ENCODE measurements at regions not wholly inside any gene's neighbourhood (a gene's known extent, or its start where the extent isn't known, plus 50 kb on each side); places are given as distances from the start of the nearest gene placed in this dataset.

GRCh38 chr7:119937745-119938144 lies 335.2 kb upstream of the KCND2 start:
- TF ChIP-seq POLR2AphosphoS5 (IDR thresholded peaks at IDR 0.05; ENCODE audit: low read depth, low read length) (no peak), TAF1 (IDR thresholded peaks at IDR 0.05; ENCODE audit: low read depth, low read length) (no peak), PAX5 (IDR thresholded peaks at IDR 0.05; ENCODE audit: insufficient read depth, low read length, severe bottlenecking) (no peak)
